ENCODE measurements at regions not wholly inside any gene's neighbourhood (a gene's known extent, or its start where the extent isn't known, plus 50 kb on each side); places are given as distances from the start of the nearest gene placed in this dataset.
"Not testable (repeated sequence)": the region's sequence is repeated elsewhere in the genome, so short reads cannot be mapped to it uniquely, and the experiment has no call there.

DNA sequence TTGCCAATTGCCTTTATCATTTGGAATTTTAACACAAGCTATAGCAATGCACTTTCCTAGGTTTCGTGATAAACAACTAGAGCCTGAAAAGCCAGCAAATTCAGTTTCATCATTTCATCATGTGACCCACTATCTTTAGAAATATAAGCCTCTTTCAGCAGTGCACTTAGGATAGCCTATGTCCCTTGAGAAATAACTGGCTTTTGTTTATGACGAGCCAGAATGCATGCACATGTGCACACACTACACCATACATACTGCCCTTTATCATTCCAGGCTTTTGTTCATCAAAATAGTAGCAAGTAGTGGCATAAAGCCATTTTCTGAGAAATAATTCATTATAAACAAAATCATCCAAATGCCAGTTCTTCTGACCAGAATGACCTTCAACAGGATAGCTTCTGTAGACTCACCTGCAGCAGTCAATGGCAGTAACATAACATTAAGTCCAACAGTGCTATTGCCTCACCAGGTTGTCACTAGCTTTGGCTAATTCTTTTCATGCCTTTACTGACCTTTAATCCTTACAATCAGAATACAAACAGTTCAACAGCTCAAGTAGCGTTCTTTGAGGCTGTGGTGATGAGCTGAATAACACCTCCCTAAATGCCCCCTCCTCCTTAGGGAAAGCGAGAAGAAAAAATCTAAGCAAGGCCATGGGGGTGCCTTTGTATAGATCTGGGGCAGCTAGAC lies 132.3 kb upstream of the SMARCA2 start:
- no peak for DNase-seq

DNA sequence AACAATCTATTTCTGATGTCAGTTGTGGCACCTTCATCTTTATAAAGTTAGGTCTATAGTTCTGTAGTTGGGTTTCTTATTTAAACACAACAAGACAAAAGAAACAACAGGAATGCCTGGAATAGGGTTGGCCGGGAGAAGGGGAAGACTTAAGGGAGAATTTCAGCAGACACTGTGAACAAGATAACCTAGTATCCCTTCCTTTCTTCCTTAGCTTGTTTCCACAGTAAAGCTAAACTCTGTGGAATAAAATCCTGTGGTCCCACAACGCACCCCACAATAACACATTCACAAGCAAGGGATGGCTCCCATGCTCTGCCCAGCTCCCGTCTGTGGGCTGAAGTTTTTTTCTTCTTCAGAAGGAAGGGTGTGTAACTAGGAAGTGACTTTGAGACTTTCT lies 124.9 kb upstream of the SMARCA2 start:
- no peak for DNase-seq

DNA sequence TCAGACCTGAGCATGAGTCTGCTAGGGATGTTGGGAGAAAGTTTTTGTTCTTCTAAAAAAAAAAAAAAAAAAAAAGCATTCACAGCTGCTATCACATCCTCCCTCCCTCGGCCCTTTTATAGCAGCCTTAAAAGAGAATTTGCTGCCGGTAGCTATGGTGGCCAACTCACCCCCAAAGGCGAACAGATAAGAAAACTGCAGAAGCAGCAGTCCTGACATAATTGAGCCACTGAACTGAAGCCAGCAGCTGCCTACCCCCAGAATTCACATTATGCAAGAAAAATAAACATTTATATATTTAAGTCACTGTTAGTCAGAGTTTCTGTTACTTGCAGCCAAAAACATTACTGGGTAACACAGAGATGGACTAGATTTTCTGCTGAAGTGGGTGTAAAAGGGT lies 124.3 kb upstream of the SMARCA2 start:
- DNase-seq: no peak

DNA sequence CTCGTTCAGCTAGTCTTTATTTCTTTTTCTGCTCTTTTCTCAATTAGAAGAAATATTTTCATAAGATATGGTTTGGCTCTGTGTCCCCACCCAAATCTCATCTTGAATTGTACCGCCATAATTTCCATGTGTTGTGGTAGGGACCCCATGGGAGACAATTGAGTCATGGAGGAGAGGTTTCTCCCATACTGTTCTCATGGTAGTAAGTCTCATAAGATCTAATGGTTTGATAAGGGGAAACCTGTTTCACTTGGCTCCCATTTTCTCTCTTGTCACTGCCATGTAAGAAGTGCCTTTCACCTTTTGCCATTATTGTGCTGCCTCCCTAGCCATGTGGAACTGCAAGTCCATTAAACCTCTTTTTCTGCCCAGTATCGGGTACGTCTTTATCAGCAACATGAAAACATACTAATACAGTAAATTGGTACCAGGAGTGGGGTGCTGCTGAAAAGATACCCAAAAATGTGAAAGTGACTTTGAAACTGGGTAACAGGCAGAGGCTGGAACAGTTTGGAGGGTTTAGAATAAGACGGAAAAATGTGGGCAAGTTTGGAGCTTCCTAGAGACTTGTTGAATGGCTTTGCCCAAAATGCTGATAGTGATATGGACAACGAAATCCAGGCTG lies 112.0 kb upstream of the SMARCA2 start:
- not testable (repeated sequence) for DNase-seq

DNA sequence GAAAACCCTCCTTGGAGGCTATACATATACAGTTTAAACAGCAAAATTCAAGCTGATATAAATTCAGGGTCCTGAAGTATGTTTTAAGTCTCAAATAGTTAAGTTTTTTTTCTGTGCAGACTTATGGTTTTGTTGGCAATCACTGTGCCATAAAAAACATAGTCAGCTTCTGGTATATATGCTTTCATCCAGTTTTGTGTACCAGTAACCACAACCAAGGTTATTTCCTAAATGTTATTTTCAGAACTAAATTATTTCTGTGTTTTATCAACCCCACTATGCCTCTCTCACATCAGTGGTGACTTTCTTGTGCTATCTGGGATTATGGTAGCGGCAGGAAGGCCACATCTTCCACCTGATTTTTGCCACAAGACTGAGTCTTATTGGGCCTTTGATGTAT lies 107.7 kb upstream of the SMARCA2 start:
- DNase-seq: no peak

DNA sequence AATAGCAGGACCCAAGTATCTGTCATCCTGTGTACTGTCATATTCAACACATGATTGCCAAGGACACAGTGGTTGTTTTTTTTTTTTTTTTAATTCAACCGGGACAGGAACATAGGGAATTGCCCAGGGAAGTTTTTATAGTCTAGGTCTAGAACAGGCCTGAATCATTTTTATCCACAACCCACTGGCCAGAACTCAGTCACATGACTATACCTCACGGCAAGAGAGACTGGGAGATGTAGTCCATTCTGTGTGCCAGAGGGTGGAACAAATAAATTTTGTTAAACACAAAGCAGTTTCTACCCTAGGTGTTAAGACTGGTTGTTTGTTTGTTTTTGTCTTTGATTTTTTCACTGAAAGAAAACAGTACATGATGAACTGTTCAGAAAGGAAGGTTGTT lies 105.8 kb upstream of the SMARCA2 start:
- DNase-seq: no peak

DNA sequence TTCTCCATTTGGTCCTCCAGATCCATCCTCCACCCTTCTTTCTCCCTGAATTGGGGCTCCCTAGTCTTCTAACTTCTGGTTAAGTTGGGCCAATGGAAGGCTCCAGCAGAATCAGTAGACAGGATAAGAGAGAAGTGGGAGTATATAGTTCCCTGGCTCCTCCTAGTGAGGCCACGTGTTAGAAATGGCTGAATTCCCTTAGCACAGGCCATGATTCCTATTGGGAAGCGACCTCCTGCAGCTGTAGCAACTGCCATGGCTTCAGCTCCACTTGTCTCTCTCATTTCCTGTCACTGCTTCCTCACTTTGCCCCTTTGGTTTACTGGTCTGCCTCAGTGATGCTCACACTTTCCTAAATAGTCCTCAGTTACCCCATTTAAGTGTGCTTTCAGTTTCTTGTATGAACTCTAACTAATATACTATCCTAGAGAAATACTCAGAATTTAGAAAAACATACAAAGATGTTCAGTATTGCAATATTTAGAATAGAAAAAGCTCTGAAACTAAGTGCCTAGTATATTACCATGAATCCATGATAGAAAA lies 104.8 kb upstream of the SMARCA2 start:
- no peak for DNase-seq

DNA sequence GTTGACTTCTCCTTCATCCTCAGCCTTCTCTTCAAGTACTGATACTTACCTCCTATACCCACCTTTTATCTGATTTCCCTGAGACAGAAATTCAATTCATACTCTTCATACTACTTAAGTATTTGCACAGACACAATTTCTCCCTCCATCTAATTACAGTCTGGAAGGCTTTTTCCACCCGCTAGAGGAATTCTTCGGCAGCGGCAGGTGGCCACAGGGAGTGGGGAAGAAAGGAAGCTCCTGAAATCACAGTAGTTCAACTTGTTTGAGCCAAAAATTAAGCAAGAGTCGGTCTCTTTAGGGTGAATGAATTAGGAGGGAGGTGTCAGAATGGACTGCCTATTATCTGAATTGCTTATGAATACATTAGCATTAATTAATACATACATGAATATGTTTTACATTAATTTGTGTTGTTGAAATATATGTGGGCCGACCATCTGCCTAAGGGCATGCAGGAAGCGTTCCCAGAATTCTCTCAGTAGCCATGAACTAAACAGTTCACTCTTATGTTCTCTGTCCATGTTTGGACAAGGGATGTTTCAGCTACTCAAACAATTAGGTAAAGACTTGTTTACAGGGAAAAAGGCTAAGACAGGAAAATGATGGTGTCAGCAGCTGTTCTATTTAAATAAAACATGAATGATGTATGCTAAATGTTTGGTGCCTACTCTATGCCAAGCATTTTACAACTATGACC lies 101.4 kb upstream of the SMARCA2 start:
- no peak for DNase-seq

DNA sequence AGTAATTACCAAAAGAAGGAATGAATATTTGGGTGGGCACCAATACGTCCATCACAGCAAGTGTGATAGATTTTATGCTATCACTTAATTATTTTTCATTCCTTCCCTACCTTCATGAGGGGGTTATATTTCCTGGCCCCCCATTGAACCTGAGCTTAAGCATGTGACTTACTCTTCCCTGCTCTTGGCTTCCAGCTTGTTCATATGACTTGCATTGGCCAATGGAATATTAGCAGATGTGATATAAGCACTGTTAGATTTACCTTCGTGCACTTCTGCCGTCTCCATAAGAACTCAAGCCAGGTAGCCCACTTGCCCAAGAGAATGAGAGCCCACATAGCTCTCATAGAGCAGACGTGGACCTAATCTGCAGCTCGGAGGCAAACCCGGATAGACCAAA lies 99.1 kb upstream of the SMARCA2 start:
- DNase-seq: no peak

DNA sequence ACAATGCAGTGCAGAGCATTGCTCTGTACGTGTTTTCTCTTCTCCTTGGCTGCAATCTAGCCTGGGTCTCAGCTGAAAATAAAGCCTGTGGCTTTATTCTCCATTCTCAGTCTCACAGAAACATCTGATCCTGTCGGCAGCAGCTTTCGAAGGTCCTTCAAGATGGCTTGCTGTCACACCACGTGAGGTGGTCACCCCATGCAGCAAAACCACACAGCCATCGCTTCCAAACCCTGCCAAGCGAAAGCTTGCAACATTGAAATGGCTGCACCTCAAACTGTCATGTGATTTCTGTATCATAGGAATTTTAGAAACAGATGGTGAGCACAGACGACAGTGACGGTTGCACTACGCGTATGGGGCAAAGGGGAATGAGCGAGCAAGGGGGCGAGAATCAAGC lies 98.5 kb upstream of the SMARCA2 start:
- no peak for DNase-seq

DNA sequence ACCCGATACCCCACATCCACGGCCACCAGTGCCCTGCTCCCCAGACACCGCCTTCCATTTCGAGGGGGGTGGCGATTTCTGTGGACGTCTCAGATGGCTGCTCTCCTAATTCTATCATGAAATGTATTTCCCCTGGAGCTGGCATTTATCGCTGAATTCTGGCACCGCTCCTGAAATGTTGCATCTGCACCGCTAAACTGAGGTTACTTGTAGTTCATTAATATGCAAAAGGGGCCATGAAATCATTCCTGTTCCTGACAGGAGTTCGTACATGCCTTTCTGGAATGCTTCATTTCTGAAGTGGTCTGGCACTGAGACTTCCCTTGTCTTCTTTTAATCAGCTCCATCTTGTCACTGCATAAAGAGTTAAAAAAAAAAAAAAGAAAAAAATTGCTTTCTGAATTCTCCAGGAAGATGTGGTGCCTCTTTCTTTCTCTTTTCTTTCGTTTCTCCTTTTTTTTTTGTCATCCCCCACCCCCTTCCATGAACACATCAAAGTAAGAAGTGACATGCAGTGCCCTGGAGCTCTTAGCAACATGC lies 97.7 kb upstream of the SMARCA2 start:
- DNase-seq: no peak

DNA sequence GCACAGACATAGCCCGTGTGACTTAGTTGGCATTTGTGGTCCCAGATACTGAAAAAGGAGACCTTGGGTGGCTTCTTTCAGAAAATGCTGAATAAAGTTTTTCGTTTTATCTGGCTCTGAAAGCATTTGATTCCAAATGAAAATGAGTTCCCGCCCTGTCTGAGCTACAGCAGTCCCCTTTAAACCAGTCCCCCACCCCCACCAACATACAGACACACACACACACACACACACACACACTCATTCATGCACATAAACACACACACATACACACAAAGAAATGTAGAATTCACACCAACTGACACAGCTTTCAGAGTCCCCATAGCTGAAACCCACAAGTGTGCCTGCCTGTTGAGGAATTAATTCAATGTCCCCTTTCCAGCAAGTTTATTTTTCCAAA lies 97.0 kb upstream of the SMARCA2 start:
- DNase-seq: no peak

DNA sequence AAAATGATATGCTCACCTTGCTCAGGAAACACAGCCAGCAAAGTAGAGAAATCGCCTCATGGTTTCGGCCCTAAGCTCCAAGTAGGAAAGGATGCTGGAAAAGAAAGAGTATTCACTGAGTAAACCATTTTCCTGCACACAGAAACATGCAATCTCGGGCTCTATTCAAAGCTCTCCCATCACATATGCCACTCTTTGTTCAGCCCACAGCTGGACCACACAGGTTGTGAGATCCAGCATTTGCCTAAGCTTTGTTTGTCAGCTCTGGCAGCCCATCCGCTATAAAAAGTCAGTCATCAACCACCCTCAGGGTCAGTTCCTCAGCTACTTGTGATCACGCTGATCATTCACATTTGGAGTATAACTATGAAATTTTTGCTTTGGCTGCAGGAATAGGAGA lies 96.5 kb upstream of the SMARCA2 start:
- no peak for DNase-seq

DNA sequence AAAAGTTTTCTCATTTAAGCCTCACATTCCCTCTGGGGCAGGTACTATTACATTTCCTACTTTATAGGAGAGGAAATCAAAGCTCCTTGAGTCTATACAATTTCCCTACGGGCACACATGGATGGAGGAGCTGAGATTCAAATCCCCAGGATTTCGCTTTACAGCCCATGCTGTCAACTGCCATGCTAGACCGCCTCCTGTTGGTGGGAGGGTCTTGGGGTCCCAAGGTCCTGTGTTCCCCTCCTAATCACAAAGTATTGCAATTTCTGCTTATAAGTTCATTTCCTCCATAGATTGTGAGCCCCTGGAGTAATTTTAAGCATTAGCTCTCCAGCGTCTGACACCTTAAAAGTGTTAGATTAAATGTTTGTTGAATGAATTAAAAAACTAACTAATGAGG lies 95.9 kb upstream of the SMARCA2 start:
- no peak for DNase-seq

DNA sequence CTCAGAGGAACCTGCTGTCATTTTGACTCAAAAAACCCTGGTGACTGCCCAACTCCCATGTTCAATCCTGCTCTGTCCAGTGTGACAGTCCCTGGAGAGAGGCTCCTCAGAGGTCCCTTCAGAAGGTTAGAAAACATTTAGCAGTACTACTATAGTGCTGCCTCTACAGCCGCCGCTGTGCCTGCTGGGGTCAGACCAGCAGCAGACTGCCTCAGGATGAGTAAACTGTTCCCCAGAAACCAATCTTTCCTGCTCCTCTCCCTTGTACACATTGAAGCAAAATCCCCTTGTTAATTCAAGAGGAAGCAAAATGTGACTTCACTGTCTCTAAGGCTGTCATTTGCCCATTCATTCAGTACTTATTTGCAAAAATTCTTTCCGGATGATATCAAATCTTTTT lies 94.8 kb upstream of the SMARCA2 start:
- no peak for DNase-seq

DNA sequence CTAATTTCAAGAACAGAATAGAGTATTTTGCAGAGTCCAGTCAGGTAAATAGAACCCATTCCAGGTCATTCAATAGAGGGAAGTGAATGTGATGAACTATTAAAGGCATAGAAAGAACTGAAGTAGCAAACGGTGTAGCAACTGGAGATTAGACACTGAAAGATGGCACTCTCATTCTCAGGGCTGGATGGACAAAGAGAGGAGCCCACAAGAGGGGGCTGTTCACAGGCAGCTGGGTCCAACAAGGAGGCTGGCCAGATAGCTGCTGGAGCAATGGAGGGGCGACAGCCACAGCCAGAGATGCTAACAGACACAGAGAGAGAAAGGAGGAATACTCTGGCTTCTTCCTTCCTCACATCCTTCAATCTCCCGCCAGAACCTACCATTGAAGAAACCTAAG lies 93.1 kb upstream of the SMARCA2 start:
- DNase-seq: no peak

DNA sequence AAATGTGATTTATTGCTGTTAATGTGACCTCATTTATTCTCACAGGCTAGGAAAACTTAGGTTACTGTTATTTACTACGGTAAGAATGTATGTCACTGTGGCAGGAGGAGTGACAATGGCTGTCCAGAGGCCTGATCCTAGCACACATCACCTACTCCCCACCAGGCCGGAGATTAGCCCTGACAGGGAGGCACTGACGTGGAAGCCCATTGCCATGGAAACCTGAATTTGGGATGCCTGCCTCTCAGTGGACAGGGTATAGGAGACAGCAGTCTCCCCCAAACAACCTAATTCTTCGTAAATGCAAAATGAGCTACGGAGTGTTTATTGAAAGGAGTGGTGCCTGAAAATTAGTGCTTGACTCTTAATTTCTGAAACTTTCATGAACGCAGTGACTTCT lies 87.6 kb upstream of the SMARCA2 start:
- DNase-seq: no peak

DNA sequence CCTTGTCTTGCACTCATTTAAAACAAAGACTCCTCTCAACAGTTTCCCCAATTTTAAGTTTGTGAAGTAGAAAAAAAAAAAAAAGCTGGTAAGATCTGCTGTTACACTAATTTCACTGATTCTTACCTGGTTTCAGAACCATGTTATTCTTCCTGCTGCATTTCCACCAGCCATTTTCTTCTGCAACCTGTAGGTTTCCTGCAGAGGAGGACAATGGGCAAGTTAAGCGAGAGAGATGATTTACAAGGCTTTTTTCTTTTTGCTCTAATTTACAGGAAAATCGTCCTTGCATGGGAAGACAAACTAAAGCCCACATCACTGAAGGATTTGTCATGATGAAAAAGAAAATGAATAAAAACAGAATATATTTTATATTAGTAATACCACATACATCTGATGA lies 86.0 kb upstream of the SMARCA2 start:
- DNase-seq: no peak

DNA sequence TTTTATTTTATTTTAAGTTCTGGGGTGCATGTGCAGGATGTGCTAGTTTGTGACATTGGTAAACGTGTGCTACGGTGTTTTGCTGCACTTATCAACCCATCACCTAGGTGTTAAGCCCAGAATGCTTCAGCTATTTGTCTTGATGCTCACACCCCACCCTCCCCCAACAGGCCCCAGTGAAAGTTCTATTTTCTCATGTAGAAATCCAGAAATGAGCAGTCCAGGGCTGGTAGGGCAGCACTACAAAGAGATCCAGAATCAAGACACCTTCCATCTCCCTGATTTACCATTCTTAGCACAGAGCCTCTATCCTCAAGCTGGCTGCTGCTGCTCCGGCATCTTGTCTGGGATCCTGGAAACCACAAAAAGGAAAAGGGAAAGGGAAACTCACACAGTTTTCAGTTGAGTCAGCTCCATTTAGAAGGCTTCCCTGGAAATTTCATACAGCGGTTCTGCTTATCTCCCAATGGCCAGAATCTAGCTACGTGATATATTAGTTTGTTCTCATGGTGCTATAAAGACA lies 85.4 kb upstream of the SMARCA2 start:
- DNase-seq: no peak

DNA sequence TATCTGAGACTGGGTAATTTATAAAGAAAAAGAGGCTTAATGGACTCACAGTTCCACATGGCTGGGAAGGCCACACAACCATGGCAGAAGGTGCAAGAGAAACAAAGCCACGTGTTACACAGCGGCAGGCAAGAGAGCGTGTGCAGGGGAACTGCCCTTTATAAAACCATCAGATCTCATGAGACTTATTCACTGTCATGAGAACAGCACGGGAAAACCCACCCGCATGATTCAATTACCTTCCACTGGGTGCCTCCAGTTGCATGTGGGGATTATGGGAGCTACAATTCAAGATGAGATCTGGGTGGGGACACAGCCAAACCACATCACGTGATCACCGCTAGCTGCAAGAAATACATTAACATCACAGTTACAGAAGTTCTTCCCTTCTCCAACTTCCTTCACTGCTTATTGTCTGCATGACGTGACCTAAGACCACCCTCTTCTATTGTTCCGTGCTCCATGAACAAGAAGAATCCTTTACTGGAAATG lies 84.9 kb upstream of the SMARCA2 start:
- DNase-seq: not testable (repeated sequence)

DNA sequence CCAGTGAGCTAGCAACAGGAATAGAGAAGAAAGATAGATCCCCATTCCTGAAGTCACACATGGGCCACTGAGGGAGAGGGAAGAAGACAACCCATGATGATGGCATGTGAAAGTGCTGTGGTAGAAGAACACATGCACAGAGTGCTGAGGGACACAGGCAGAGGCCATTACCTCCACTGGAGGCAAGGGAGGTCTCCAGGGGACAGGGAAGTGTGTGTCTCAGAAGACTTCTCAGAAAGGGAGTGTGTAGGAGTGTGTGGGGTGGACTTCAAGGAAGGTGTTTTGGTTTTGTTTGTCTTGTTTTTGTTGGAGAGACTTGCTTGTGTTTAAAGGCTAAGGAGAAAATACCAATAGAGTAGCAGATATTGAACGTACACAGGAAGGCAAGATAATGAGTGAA lies 77.0 kb upstream of the SMARCA2 start:
- no peak for DNase-seq

DNA sequence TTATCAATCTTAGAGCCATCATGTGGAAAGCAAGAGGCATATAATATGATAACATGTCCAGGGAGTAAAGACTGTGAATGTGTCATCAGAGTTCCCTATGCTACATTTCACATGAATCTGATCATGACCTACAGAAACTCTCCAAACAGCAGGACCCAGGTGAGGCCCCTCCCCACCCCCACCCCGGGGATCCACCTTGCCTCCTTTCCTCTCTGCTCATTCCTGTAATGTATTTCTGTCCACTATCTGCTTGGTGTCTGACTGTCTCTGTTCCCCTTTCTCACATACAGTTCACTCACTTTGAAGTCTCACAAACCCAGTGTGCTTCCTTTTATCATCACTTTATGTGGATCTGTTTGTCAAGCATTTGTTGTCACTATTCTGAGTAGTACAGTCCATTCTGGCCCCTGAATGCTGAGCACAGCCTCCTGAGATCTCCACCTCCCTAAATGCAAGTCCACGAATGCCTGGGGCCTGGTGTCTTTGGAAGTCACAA lies 76.4 kb upstream of the SMARCA2 start:
- no peak for DNase-seq

DNA sequence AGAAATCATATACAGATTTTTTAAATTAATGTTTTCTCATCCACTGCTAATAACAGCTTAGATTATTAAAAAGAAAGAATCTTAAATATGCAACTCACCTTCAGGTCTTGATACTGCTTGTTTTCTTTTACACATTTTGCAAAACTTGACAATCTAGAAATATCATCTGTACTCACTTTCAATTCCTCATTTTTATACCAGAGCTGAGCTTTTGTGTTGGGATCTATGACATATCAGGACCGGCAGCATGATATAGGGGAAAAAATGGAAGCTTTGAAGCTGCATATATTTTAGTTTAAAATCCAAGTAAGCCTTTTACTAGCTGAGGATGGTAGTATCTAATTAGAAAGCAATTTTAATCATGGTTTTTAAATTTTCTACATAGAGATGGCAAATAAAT lies 75.7 kb upstream of the SMARCA2 start:
- no peak for DNase-seq

Measured in NCI-H526 (cell line).